ENCODE measurements at regions not wholly inside any gene's neighbourhood (a gene's known extent, or its start where the extent isn't known, plus 50 kb on each side); places are given as distances from the start of the nearest gene placed in this dataset.

DNA sequence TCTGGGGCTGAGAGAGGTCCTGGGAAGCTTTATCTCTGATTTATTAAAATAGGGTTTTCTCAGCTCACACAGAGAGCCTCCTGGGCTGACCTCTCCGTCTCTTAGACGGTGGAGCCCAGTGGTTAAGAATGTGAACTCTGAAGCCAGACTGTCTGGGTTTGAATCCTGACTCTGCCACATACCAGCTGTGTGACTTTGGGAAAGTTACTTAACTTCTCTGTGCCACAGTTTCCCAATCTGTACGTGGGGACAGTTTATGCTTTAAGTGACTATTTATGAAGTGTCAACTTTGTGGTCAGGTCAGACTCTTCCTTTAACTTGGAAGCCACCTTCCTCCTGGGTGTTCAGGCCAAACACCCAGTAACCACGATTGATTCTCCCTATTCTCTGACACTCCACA lies 290.9 kb downstream of the AACS start:
- TF ChIP-seq, protein P1, sequence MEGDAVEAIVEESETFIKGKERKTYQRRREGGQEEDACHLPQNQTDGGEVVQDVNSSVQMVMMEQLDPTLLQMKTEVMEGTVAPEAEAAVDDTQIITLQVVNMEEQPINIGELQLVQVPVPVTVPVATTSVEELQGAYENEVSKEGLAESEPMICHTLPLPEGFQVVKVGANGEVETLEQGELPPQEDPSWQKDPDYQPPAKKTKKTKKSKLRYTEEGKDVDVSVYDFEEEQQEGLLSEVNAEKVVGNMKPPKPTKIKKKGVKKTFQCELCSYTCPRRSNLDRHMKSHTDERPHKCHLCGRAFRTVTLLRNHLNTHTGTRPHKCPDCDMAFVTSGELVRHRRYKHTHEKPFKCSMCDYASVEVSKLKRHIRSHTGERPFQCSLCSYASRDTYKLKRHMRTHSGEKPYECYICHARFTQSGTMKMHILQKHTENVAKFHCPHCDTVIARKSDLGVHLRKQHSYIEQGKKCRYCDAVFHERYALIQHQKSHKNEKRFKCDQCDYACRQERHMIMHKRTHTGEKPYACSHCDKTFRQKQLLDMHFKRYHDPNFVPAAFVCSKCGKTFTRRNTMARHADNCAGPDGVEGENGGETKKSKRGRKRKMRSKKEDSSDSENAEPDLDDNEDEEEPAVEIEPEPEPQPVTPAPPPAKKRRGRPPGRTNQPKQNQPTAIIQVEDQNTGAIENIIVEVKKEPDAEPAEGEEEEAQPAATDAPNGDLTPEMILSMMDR (IDR thresholded peaks at IDR 0.05), result no peak
- no peak for TF ChIP-seq POLR2A (IDR thresholded peaks at IDR 0.05)

Measured in heart left ventricle (tissue), 13 donors.